ENCODE measurements at regions not wholly inside any gene's neighbourhood (a gene's known extent, or its start where the extent isn't known, plus 50 kb on each side); places are given as distances from the start of the nearest gene placed in this dataset.

DNA sequence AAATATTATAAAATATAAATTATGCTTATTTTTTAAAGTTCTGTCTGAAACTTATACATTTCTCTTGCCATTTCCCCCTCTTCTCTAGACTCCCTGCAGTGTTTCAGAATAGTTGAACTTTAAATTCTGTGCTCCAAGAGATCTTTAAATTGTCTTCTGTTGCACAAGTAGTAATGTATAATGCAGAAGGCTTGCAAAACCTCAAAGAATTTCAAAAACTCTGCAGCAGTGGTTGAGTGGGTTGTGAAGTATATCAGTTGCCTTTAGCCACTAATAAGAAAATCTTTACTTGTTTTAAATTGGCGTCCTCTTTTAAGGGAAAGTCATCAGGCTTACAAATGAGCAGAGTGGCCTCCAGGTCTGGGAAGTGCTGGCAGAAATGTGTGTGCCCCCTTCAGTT lies 1153.3 kb upstream of the PABPC4L start:
- TF ChIP-seq, protein P1, sequence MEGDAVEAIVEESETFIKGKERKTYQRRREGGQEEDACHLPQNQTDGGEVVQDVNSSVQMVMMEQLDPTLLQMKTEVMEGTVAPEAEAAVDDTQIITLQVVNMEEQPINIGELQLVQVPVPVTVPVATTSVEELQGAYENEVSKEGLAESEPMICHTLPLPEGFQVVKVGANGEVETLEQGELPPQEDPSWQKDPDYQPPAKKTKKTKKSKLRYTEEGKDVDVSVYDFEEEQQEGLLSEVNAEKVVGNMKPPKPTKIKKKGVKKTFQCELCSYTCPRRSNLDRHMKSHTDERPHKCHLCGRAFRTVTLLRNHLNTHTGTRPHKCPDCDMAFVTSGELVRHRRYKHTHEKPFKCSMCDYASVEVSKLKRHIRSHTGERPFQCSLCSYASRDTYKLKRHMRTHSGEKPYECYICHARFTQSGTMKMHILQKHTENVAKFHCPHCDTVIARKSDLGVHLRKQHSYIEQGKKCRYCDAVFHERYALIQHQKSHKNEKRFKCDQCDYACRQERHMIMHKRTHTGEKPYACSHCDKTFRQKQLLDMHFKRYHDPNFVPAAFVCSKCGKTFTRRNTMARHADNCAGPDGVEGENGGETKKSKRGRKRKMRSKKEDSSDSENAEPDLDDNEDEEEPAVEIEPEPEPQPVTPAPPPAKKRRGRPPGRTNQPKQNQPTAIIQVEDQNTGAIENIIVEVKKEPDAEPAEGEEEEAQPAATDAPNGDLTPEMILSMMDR (IDR thresholded peaks at IDR 0.05; ENCODE audit: low read depth, low read length, missing control alignments) = no peak
- no peak overlapping the region for H3K4me3 ChIP-seq (replicated peaks; ENCODE audit: low read depth, low read length)
- DNase-seq (ENCODE audit: extremely low read depth, low read depth) = no peak

DNA sequence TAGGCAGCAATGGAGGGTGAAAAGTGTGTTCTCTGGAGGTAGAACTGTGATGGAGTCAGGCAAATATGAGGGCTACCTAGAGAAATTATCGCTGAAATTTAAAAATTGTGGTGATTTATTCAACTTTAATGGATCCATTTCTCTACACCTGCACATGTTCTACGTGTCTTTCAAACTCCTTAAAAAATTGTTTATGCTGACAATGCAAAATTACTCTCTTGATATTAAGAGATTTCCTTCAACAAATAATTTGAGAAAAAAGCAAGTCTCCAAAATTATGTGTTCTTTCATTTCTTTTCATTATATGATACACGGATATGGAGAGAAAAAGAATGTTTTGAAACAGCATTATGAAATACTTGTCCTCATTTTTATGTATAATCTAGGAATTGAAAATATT lies 1151.4 kb upstream of the PABPC4L start:
- TF ChIP-seq, protein P1 (IDR thresholded peaks at IDR 0.05; ENCODE audit: low read depth, low read length, missing control alignments) = no peak
- DNase-seq (ENCODE audit: extremely low read depth, low read depth) = no peak
- no peak overlapping the region for H3K4me3 ChIP-seq (replicated peaks; ENCODE audit: low read depth, low read length)

DNA sequence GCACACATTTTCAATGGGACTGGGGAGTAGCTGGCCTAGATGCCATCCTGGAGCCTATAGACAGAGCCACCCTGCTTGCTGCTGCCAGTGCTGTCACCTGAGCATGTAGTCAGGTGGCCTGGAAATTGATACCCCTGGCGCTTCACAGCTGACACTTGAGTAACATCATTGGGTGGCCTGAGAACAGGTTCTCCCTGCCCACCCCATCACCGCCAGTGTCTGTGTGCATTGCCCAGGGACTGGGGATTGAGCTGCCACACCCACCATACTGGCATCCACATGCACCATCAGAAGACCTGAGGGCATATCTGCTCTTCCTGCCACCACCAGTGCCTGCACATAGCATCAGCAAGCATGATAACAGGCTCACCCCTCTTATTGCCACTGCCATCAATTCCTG lies 1142.9 kb upstream of the PABPC4L start:
- H3K4me3 ChIP-seq (replicated peaks; ENCODE audit: low read depth, low read length) = no peak overlapping the region
- TF ChIP-seq, protein P1 (IDR thresholded peaks at IDR 0.05; ENCODE audit: low read depth, low read length, missing control alignments) = no peak
- no peak for DNase-seq (ENCODE audit: extremely low read depth, low read depth)

DNA sequence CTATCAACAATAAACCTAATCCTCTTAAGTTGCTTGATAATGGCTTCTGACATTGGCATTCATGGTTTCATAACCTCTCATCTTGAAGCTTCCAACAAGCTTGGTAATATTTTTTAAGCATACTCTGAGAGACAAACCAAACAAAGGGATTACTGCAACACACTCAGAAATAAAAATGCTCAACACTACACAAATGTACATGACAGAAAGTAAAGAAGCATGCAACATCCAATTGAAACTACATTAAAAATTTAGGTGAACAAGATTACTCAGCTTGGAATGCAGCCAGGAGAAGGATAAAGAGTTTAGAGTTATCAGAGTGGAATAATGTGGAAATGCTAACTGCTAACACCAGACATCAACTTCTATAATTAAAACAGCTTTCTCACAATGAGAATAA lies 1136.6 kb upstream of the PABPC4L start:
- DNase-seq (ENCODE audit: extremely low read depth, low read depth) = no peak
- no peak overlapping the region for H3K4me3 ChIP-seq (replicated peaks; ENCODE audit: low read depth, low read length)
- TF ChIP-seq, protein P1 (IDR thresholded peaks at IDR 0.05; ENCODE audit: low read depth, low read length, missing control alignments) = no peak

DNA sequence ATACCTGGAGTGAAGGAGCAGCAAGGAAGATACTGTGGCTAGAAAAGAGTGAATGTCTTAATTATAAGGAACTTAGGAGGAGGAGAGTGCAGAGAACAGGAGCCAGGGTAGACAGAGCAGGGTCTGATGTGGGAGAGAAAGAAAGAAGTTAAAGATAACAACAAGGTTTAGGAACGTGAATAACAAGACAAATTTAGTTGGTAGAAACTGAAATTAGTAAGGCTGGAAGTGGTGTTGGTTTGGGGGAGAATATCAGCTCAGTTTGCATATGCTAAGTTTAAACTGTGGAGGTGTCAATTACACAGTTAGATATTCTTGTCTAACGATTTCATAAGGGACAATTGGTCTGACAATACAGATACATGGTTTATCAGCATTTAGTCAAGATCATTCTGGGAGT lies 1123.7 kb upstream of the PABPC4L start:
- TF ChIP-seq, protein P1 (IDR thresholded peaks at IDR 0.05; ENCODE audit: low read depth, low read length, missing control alignments) = no peak
- no peak for DNase-seq (ENCODE audit: extremely low read depth, low read depth)
- no peak overlapping the region for H3K4me3 ChIP-seq (replicated peaks; ENCODE audit: low read depth, low read length)

DNA sequence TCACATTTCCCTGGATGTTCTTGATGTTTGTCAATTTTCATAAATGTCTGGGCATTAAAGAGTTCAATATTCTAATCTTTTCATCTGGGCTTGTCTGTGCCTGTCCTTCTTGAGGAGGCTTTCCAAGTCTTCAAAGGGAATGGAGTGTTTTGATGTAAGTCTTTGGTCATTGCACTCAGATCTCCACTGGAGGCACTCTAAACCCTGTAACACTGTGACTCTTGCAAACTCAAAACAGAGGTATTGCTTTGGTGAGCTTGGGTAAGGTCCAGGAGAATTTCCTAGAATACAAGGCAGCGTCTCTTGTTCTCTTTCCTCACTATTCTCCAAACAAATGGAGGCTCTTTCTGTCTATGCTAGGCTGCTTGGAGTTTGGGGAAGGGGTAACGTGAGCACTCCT lies 1118.1 kb upstream of the PABPC4L start:
- no peak for DNase-seq (ENCODE audit: extremely low read depth, low read depth)
- H3K4me3 ChIP-seq (replicated peaks; ENCODE audit: low read depth, low read length) = no peak overlapping the region
- TF ChIP-seq, protein P1 (IDR thresholded peaks at IDR 0.05; ENCODE audit: low read depth, low read length, missing control alignments) = no peak

DNA sequence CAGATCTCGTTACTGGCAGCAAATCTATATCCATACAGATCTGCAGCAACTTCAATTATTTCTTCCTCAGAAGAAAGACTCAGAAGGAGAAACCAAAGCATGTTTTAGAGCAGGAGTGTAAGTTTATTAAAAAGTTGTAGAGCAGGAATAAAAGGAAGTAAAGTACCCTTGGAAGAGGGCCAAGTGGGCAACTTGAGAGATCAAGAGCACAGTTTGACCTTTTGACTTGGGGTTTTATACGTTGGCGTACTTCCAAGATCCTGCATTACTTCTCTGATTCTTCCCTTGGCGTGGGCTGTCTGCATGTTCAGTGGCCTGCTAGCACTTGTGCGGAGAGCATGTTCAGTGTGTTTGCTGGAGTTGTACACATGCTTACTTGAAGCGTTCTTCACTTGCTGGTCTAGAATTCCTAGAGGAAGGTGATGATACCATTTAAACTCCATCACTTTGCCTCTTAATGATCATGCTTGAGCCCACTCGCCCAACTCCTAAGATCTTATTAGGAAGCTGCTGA lies 1114.7 kb upstream of the PABPC4L start:
- TF ChIP-seq, protein P1 (IDR thresholded peaks at IDR 0.05; ENCODE audit: low read depth, low read length, missing control alignments) = no peak
- no peak for DNase-seq (ENCODE audit: extremely low read depth, low read depth)
- no peak overlapping the region for H3K4me3 ChIP-seq (replicated peaks; ENCODE audit: low read depth, low read length)

All from HFF-Myc (cell line).